Ishikawa (cell line): ENCODE measurements at regions not wholly inside any gene's neighbourhood (a gene's known extent, or its start where the extent isn't known, plus 50 kb on each side); places are given as distances from the start of the nearest gene placed in this dataset.

Source experiments
- CEBPB ChIP-seq: IDR thresholded peaks from 2 replicates; pipeline ENCODE4 v1.6.1; 2012
- EP300 ChIP-seq: IDR thresholded peaks from 2 replicates; pipeline ENCODE4 v1.6.1; 2012; ENCODE audit warnings: borderline replicate concordance
- FOXM1 ChIP-seq: IDR thresholded peaks from 2 replicates; pipeline ENCODE4 v1.6.1; 2012; ENCODE audit warnings: low read depth, borderline replicate concordance
- RAD21 ChIP-seq: IDR thresholded peaks from 2 replicates; pipeline ENCODE4 v1.6.1; 2012; ENCODE audit warnings: low read depth
- REST ChIP-seq: IDR thresholded peaks from 2 replicates; pipeline ENCODE4 v1.6.1; 2012; ENCODE audit warnings: low read depth, mild to moderate bottlenecking
- TAF1 ChIP-seq: IDR thresholded peaks from 2 replicates; pipeline ENCODE4 v1.6.1; 2012; ENCODE audit warnings: low read depth, mild to moderate bottlenecking
- TCF12 ChIP-seq: IDR thresholded peaks from 2 replicates; pipeline ENCODE4 v1.6.1; 2012; ENCODE audit warnings: low read depth
- TEAD4 ChIP-seq: IDR thresholded peaks from 2 replicates; pipeline ENCODE4 v1.6.1; 2012
- USF1 ChIP-seq: IDR thresholded peaks from 2 replicates; pipeline ENCODE4 v1.6.1; 2012
- YY1 ChIP-seq: IDR thresholded peaks from 2 replicates; pipeline ENCODE4 v1.6.1; 2012; ENCODE audit warnings: low read depth

GRCh38 chr20:39216195-39216594 is 254.1 kb downstream of the DHX35 start:
- TF ChIP-seq YY1: no peak
- no peak for TF ChIP-seq TCF12
- no peak for TF ChIP-seq REST
- TF ChIP-seq RAD21: no peak
- TF ChIP-seq FOXM1: no peak
- TF ChIP-seq CEBPB: no peak
- no peak for TF ChIP-seq TEAD4
- no peak for TF ChIP-seq EP300
- no peak for TF ChIP-seq USF1
- TF ChIP-seq TAF1: no peak
